ENCODE measurements at regions not wholly inside any gene's neighbourhood (a gene's known extent, or its start where the extent isn't known, plus 50 kb on each side); places are given as distances from the start of the nearest gene placed in this dataset.

DNA sequence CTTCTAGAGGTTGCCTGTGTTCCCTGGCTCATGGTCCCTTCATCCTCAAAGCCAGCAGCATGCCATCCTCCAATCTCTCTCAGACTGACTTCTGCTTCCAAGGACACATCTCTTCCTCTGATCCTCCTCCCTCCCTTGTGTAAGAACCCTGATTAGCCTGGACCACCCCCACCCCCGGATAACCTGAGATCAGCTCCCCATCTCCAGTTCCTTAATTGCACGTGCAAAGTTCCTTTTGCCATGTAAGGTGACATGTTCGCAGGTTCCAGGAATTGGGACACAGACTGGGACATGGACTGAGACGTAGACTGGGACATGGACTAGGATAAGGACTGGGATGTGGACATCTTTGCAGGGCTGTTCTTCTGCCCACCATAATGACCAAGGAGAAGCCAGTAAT lies 925.3 kb downstream of the TBC1D22A start:
- TF ChIP-seq, protein P1, sequence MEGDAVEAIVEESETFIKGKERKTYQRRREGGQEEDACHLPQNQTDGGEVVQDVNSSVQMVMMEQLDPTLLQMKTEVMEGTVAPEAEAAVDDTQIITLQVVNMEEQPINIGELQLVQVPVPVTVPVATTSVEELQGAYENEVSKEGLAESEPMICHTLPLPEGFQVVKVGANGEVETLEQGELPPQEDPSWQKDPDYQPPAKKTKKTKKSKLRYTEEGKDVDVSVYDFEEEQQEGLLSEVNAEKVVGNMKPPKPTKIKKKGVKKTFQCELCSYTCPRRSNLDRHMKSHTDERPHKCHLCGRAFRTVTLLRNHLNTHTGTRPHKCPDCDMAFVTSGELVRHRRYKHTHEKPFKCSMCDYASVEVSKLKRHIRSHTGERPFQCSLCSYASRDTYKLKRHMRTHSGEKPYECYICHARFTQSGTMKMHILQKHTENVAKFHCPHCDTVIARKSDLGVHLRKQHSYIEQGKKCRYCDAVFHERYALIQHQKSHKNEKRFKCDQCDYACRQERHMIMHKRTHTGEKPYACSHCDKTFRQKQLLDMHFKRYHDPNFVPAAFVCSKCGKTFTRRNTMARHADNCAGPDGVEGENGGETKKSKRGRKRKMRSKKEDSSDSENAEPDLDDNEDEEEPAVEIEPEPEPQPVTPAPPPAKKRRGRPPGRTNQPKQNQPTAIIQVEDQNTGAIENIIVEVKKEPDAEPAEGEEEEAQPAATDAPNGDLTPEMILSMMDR (IDR thresholded peaks at IDR 0.05; ENCODE audit: low read length), result no peak
- no peak for TF ChIP-seq EZH2phosphoT487 (IDR thresholded peaks at IDR 0.05; ENCODE audit: low read length)

Measured in MM.1S (cell line).